HG02678 (cell line): ENCODE measurements at regions not wholly inside any gene's neighbourhood (a gene's known extent, or its start where the extent isn't known, plus 50 kb on each side); places are given as distances from the start of the nearest gene placed in this dataset.
"Not testable (repeated sequence)": the region's sequence is repeated elsewhere in the genome, so short reads cannot be mapped to it uniquely, and the experiment has no call there.

Experiments used
- ATAC-seq: cut with Tn5 transposase; IDR thresholded peaks from one replicate; pipeline ENCODE4 v1.9.1; 2021; ENCODE audit warnings: mild to moderate bottlenecking, moderate library complexity; ENCODE audit not compliant: unreplicated experiment

GRCh38 chr18:25587545-25587944 lies 235.6 kb upstream of the ZNF521 start:
- ATAC-seq: no peak

GRCh38 chr18:25568986-25569385 lies 217.0 kb upstream of the ZNF521 start:
- ATAC-seq: no peak

DNA sequence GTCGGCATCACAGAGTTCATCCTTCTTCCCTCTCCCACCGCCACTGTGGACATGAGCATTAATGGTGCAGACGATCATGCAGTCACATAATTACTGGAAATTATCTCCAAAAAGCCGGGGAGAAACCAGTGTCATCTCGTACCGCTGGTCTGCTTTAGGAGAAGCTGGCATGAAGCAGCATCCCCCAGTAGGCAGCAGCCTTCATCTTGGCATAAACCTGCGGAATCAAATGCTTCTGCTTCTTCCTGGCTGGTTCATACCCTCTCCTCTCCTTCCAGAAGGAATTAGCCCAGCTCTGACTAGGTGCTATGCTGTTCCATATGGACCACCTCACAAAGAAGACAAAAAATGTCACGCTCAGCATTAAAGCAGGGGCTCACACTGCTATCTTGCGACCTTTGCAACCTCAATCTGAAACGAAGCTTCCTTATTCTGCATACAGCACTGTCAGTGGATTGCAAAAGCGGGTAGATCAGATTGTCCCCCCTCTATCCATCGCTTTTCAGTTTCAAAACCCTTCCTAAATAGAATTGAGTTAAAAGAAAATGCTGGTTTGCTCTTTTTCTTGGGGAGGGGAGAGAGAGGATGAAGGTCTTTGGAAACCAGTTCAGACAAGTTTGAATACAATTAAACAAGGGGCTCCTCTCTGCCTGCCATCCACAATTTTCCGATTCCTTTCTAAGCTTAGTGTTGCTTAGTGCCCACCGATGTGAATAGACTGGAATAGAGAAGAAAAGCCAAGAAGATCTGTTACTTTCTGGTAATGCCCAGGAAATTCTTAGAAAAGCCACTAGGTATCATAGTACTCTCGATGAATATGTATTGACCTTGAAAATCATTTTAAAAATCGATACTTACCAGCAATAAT lies 212.1 kb upstream of the ZNF521 start:
- no peak for ATAC-seq

DNA sequence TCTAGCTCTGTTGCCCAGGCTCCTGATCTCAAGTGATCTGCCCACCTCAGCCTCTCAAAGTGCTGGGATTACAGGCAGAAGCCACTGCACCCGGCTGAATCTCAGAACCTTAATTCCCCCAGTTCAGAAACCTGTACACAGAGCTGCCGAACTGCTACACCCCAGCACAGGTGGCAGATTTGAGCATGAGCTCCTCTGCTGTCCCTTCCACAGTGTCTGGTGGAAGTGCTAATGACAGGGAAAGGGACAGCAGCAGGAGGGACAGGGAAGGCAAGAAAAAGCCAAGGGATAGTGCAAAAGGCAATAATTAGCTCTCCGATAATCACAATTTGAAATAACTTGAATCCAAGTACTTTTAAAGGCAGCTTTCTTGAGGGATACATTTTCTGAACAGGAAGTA lies 211.4 kb upstream of the ZNF521 start:
- no peak for ATAC-seq

DNA sequence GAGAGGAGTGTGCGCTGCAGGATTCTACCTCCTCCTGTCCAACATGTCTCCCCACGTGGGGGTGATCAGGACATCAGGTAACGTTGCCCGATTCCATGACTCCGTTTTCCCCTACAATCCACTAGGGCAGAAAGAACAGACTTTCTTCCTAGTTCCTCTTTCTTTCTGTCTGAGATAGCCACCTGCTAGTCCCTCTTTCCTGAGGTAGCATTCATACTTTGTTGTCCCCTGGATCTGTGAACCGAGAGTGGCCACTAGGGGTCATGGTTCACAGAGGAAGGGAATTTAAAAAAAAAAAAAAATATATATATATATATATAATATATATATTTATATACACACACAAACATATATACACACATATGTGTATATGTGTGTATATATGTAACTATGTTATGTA lies 210.0 kb upstream of the ZNF521 start:
- no peak for ATAC-seq

- no peak for ATAC-seq
These were observed 208.4 kb upstream of the ZNF521 start for GRCh38 chr18:25560369-25560768.

GRCh38 chr18:25557011-25557410 lies 205.0 kb upstream of the ZNF521 start:
- ATAC-seq: no peak

GRCh38 chr18:25553631-25554263 lies 201.8 kb upstream of the ZNF521 start:
- no peak for ATAC-seq

DNA sequence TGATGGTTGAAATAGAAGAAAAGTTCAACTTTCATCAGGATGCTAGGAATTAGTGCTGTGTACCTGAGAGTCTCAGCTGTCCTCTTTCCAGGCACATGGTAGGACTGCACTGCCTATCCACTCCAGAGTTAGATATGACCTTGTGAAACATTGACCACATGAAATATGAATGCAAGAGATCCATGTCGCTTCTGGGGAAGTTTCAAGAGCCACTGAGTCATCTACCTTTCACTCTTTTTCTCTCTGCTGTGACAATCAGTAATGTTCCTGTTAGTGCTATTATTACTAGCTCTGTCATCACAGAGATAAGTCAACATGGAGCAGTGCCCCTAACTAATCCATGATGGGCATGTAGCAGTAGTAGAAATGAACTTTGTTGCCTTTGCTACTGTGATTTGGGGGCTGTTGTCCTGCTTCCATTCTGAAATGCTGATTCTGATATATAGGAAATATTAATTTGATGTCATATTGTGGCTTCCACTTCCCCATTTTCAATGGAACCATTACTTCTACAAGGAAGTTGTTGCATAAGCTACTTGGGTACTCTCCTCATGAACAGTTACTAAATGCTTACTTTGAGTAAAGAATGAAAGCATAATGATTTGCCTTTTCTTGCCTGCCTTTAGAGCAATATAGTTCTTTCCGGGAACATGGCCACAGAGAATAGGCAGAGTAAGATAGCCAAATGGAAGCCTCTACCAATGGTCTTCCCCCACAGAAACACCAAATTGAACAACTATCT lies 192.8 kb upstream of the ZNF521 start:
- no peak for ATAC-seq

DNA sequence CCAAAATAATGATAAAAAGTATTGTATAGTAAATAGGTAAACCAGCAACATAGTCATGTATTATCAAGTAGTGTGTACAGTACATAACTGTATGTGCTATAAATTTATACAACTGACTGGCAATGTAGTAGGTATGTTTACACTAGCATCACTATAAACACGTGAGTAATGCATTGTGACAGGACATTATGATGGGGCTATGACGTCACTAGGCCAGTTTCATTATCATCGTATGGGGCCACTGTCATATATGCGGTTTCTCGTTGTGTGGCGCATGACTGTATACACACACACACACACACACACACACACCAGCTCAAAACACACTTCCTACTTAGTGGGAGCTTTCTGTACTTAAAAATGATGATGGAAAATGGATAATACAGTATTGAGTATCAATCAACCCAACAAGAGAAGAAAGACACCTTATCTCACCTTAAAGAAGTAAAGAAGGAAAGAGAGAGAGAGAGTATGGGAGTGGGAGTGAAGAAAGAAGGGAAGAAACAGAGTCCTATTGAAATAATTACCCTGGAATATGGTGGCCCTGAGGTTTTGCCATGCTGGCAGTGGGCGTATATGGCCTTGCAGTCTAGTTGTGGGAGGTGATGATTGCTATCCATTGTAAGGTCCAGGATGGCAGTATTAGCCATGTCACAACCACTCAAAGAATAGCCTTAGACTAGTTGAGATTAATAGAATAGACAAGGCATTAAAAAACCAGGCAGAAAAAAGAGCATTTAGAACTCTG lies 186.4 kb upstream of the ZNF521 start:
- ATAC-seq: no peak

DNA sequence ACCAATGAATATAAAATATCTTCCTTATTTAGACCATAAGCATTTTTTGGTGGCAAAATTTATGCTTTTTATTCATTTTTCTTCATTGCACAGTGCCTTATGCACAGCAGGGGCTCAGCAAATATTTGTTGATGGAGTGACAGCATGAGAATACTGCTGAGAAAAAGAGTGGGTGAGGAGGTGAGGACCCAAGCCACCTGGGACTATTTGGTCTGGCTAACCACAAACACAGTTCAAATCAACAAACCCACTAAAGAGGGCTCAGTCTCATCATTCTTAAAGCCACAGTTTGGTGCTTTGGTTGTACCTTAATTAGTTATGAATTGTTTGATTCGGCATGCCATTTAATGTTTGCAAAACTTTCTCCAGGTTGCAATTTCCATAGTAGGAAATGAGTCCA lies 183.5 kb upstream of the ZNF521 start:
- ATAC-seq: no peak

DNA sequence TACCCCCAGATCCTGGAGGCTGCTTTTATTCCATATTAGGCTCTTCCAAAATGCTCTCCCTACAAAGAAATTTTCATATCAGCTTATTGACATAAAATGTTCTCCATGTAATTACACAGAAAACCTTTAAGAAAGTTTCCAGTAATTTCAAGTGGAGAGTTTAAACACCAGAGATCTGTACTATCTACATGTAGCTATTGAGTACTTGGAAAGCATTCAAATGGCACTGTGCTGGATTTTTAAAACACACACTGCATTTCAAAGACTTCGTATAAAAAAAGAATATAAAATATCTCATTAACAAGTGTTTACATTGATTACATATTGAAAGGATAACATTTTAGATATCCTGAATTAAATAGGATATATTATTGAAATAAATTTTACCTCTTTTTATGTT lies 182.4 kb upstream of the ZNF521 start:
- no peak for ATAC-seq

DNA sequence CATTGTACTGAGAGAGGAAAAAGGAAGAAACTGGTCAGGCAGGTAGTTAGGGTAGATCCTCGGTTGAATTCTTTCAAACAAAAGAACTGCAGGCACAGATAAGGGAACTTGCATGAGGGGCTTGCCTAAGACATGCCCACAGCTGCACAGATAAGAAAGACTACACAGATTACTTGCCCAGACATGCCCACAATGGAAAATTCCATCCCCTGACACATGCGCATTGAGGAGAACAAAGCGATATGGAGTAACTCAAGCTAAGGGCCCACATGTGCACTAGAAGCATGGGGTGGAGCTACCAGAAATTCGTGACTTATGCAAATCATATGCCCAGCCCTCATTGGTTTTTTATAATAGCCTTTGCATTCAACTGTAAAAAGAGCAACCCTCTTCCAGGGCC lies 181.3 kb upstream of the ZNF521 start:
- no peak for ATAC-seq

- no peak for ATAC-seq
These were observed 179.2 kb upstream of the ZNF521 start for GRCh38 chr18:25531207-25531606.

DNA sequence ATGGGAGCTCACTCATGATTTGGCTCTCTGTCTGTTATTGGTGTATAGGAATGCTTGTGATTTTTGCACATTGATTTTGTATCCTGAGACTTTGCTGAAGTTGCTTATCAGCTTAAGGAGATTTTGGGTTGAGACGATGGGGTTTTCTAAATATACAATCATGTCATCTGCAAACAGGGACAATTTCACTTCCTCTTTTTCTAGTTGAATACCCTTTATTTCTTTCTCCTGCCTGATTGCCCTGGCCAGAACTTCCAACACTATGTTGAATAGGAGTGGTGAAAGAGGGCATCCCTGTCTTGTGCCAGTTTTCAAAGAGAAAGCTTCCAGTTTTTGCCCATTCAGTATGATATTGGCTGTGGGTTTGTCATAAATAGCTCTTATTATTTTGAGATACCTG lies 173.8 kb upstream of the ZNF521 start:
- ATAC-seq: not testable (repeated sequence)

GRCh38 chr18:25518716-25519053 lies 166.7 kb upstream of the ZNF521 start:
- ATAC-seq: peak; percentile 95

GRCh38 chr18:25517881-25518715 lies 166.1 kb upstream of the ZNF521 start:
- peak; percentile 35 for ATAC-seq

- ATAC-seq: no peak
These were observed 165.0 kb upstream of the ZNF521 start for GRCh38 chr18:25516747-25517498.

DNA sequence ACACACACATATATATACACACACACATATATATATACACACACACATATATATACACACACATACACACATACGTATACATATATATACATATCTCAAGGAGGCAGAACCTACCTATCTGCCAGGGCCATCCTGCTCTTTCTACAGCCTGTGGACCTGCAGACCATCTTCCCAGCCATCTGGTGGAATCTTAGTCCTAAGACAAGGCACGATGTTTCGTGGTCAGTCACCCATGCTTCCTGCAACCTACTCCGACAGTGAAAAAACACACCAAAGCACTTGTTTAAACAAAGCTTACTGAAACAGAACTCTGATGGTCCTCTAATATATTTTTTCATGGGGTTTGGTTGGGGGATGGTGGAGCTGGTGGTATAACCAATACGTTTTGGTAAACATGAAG lies 164.2 kb upstream of the ZNF521 start:
- ATAC-seq: no peak

DNA sequence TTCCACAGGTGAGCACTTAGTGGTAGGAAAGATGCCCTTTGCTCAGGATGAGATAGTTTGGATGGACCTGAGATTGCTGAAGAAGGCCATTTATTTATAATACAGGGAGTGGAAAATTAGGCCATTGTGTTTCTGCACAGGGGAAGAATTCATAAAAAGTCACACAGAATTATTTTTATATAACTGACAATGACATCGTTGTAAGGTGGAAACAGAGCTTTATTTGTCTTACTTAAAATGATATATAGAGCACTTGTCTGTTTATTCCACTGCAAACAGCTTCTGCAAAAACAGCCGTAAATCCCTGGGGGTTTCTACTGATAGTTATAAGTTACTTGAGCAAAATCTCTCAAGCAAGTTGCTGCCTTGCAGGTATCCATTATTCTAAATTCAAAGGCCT lies 158.1 kb upstream of the ZNF521 start:
- no peak for ATAC-seq
